Heart right ventricle (tissue), 16 donors: ENCODE measurements at regions not wholly inside any gene's neighbourhood (a gene's known extent, or its start where the extent isn't known, plus 50 kb on each side); places are given as distances from the start of the nearest gene placed in this dataset.
"Not testable (repeated sequence)": the region's sequence is repeated elsewhere in the genome, so short reads cannot be mapped to it uniquely, and the experiment has no call there.

Experiments
- ATAC-seq, 8 donors: fragments of 200-7000 bp; cut with Tn5 transposase; one replicate each; pipeline ENCODE4 v1.9.1; 2020; ENCODE audit warnings: mild to moderate bottlenecking in 8 of 8, moderate library complexity in 8 of 8, moderate number of reproducible peaks in 1 of 8
- DNase-seq, 2 donors: peaks; one replicate each; pipeline ENCODE4 v3.0.0-alpha.2; 2020
- H3K27ac ChIP-seq, 10 donors: fragments of 200-600 bp; sonication (generic) in 2 of 10; one replicate each; pipeline versions ENCODE4 v1.5.0 to v1.8.0; 2020 to 2022; ENCODE audit warnings: mild to moderate bottlenecking in 3 of 10
- H3K27me3 ChIP-seq, 7 donors: fragments of 200-600 bp; one replicate each; pipeline ENCODE4 v1.8.0; 2021 to 2022; ENCODE audit warnings: mild to moderate bottlenecking in 2 of 7
- H3K36me3 ChIP-seq, 9 donors: fragments of 200-600 bp; sonication (generic) in 1 of 9; one replicate each; pipeline versions ENCODE4 v1.5.0 to v1.8.0; 2020 to 2022; ENCODE audit warnings: mild to moderate bottlenecking in 2 of 9
- H3K4me1 ChIP-seq, 9 donors: fragments of 200-600 bp; sonication (generic) in 1 of 9; one replicate each; pipeline versions ENCODE4 v1.5.0 to v1.8.0; 2020 to 2022; ENCODE audit warnings: mild to moderate bottlenecking in 4 of 9
- H3K4me3 ChIP-seq, 10 donors: fragments of 200-600 bp; sonication (generic) in 2 of 10; one replicate each; pipeline versions ENCODE4 v1.5.0 to v1.8.0; 2020 to 2022; ENCODE audit warnings: mild to moderate bottlenecking in 7 of 10, moderate library complexity in 2 of 10
- H3K9me3 ChIP-seq, 11 donors: fragments of 200-600 bp in 10 of 11; sonication (generic) in 2 of 11; one replicate each; pipeline versions ENCODE4 v1.5.0 to v1.8.0; 2013 to 2022; ENCODE audit warnings: mild to moderate bottlenecking in 2 of 11, control low read depth in 1 of 11, moderate library complexity in 1 of 11
- WGBS, 2 donors: extraction: QIAGEN DNeasy Blood & Tissue Kit; methylation state at CpG; one replicate each; pipeline ENCODE4 v1.1.7; 2013; ENCODE audit warnings: inconsistent platforms in 1 of 2; 5-methylcytosine and 5-hydroxymethylcytosine counted together
- intact Hi-C, 10 donors: fragments of 100-400 bp; cut with DNase I; formaldehyde crosslinking; loops; one replicate each; pipeline versions ENCODE4 v1.11.1 to v1.14.2; 2022
- TF ChIP-seq, protein P1 (sequence below), 9 donors: fragments of 200-600 bp; sonication (generic) in 2 of 9; IDR thresholded peaks; one replicate each; pipeline versions ENCODE4 v1.5.0 to v1.8.0; 2021 to 2022; ENCODE audit warnings: antibody characterized with exemption in 9 of 9, mild to moderate bottlenecking in 5 of 9, moderate library complexity in 1 of 9
- donor health status: Arrhythmogenic right ventricular cardiomyopathy.
- donor health status: ischemic (EF 13 %, LVEDD 7.1; RV severe dilation, severe dysfunction).
- donor health status: healthy with polysubstance abuse.
- donor health status: DM: no; HTN: yes; CAD: no.
- donor health status: DM: no; HTN: no; CAD: no.
- donor health status: ischemic (EF 25% LVEDD 6.9; RV normal size, moderate dysfunction).
- donor health status: ischemic (EF 25% LVEDD 5.7; RV mildly dilated, moderate dysfunction).
- donor health status: healthy.
- donor health status: DM: yes; HTN: yes; CAD: no.
- donor health status: Ischemic cardiomyopathy.
- donor health status: ischemic (EF 35%, LVEDD 5.7; RV mildly dilated, moderate dysfunction).
- donor health status: nonischemic (EF 11% LVEDD 7.7; RV severe dilation, severe dysfunction).
- donor health status: DM: yes; HTN: yes; CAD: no.
- donor health status: PGD.
- donor health status: ischemic (EF 29% LVEDD 5.4; RV normal size, mild dysfunction).
- donor health status: nonischemic (EF 23%, LVEDD 6.1; RV moderate dilation, normal function).

DNA sequence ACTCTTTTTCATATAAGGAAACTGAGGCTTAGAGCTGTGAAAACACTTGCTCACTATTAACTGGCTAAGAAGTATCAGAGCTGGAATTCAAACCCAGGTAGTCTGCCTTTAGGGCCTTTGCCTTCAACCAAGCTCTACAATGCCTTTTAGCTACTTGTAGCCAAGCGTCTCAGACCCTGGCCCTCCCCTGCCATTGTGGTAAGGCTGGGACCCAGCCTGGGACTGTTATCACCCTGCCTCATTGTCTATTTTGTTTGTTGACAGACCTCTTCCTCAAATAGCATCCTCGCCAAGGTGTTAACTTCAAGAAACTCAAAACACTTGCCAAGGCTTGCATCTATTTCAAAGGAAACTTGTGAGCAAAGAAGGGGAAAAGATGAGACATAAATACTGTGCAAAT, 76.7 kb upstream of the CD28 start:
- ATAC-seq (no peak), DNase-seq (no peak)
- H3K27ac ChIP-seq, result no peak overlapping the region
- intact Hi-C loops, result loop anchor here in 1 of 10 donors (10.0 kb wide), 1 partner anchor 95 kb away; the partner anchor contains the start of gene RAPH1
- H3K36me3 ChIP-seq, result no peaks in the 10 kb centered on the region
- H3K4me3 ChIP-seq, result no peak overlapping the region
- H3K27me3 ChIP-seq, result no peaks in the 10 kb centered on the region
- TF ChIP-seq, protein P1, sequence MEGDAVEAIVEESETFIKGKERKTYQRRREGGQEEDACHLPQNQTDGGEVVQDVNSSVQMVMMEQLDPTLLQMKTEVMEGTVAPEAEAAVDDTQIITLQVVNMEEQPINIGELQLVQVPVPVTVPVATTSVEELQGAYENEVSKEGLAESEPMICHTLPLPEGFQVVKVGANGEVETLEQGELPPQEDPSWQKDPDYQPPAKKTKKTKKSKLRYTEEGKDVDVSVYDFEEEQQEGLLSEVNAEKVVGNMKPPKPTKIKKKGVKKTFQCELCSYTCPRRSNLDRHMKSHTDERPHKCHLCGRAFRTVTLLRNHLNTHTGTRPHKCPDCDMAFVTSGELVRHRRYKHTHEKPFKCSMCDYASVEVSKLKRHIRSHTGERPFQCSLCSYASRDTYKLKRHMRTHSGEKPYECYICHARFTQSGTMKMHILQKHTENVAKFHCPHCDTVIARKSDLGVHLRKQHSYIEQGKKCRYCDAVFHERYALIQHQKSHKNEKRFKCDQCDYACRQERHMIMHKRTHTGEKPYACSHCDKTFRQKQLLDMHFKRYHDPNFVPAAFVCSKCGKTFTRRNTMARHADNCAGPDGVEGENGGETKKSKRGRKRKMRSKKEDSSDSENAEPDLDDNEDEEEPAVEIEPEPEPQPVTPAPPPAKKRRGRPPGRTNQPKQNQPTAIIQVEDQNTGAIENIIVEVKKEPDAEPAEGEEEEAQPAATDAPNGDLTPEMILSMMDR (IDR thresholded peaks at IDR 0.05), result no peak
- WGBS, 2 donors, result 91 to 96% methylated on average over 2 of the region's 2 CpGs
- no peaks in the 10 kb centered on the region for H3K9me3 ChIP-seq
- H3K4me1 ChIP-seq, result peaks cover 0 to 23% (median 5%) of the 10 kb centered on the region in 9 donors

DNA sequence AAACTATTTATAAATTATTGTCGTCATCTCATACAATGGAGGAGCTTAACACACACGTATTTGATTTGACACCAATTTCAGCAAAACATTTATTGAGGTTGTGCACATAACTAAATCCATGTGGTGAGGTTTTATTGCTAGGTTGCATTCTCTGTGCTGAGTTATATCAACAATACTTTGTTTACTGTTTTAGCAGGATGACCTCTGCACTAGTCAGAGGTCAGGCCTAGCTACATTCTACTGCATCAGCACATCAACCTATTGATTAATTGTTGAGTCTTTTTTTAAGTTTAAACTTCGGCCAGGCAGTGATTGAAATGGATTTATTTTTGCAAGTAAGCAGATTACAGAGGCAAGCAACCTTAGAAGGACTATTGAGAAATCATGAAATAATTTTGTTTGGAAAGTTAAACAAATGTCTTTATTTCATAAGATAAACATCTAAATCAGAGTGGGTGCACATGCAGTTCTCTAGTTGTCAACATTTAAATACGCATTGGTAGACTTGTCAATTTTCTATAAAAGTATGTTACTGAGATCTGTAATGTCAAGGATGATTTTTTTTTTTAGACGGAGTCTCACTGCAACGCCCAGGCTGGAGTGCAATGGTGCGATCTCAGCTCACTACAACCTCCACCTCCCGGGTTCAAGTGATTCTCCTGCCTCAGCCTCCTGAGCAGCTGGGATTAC, 75.2 kb upstream of the CD28 start:
- Histone ChIP-seq H3K27ac (peak overlapping the region in 1 of 10 donors; percentile 29), H3K36me3 (no peaks in the 10 kb centered on the region), H3K27me3 (no peaks in the 10 kb centered on the region), H3K9me3 (no peaks in the 10 kb centered on the region), H3K4me1 (peaks cover 0 to 23% (median 5%) of the 10 kb centered on the region in 9 donors), H3K4me3 (no peak overlapping the region)
- 88 to 92% methylated on average over 8 of the region's 8 CpGs for WGBS, 2 donors
- ATAC-seq, result no peak
- DNase-seq, result no peak
- intact Hi-C loops, result loop anchor here in 1 of 10 donors (10.0 kb wide), 1 partner anchor 96 kb away; the partner anchor contains the start of gene RAPH1
- TF ChIP-seq, protein P1 (IDR thresholded peaks at IDR 0.05), result no peak

DNA sequence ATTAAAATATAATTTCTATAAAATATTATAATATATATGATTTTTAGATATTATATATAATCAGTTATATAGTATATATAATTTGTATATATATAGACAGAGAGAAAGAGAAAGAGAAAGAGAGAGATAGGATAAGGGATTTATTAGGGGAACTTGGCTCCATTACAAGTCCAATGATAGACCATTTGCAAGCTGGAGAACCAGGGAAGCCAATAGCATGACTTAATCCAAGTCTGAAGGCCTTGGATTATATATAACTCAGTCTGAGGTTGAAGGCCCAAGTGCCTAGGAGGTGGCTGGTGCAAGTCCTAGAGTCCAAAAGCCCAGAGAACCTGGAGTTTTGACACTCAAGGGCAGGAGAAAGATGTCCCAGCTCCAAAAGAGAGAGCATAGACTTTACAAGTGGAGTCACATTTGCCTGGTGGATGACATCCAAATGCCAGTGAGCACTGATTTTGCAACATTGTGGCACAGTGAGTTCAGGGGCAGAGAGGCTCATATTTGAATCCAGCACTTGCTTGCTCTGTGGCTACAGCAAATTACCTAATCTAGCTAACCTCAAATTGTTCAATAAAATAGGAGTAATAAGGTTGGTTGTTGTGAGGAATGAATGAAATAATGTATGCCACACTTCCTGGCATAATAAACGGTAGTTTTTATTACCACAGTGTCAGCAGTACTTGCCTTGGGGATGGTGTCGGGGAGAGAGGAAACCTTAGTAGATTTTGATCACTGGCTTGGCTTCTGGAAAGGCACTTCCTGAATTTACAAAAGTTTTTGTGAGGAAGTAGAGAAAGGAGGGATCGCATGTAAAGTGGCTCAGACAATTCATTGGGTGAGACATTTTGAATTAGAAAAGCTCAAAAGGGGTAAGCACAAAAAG, 69.6 kb upstream of the CD28 start:
- H3K27ac ChIP-seq, result peak overlapping the region in 9 of 10 donors; percentile 0 to 76 (median 33)
- ATAC-seq (peak in 6 of 8 donors; percentile 38 to 94 (median 74)), DNase-seq (no peak)
- peaks cover 7 to 23% (median 17%) of the 10 kb centered on the region in 9 donors for H3K4me1 ChIP-seq
- H3K4me3 ChIP-seq, result no peak overlapping the region
- no peaks in the 10 kb centered on the region for H3K36me3 ChIP-seq
- intact Hi-C loops, result loop anchor here in 2 of 10 donors (5.0 to 10.0 kb wide), 2 partner anchors 100 to 102 kb away; partner anchors contain the start of gene RAPH1 (in 2 of the 2)
- H3K27me3 ChIP-seq, result no peaks in the 10 kb centered on the region
- TF ChIP-seq, protein P1 (IDR thresholded peaks at IDR 0.05), result no peak
- WGBS, 2 donors, result 51 to 63% methylated on average over 3 of the region's 3 CpGs
- no peaks in the 10 kb centered on the region for H3K9me3 ChIP-seq

DNA sequence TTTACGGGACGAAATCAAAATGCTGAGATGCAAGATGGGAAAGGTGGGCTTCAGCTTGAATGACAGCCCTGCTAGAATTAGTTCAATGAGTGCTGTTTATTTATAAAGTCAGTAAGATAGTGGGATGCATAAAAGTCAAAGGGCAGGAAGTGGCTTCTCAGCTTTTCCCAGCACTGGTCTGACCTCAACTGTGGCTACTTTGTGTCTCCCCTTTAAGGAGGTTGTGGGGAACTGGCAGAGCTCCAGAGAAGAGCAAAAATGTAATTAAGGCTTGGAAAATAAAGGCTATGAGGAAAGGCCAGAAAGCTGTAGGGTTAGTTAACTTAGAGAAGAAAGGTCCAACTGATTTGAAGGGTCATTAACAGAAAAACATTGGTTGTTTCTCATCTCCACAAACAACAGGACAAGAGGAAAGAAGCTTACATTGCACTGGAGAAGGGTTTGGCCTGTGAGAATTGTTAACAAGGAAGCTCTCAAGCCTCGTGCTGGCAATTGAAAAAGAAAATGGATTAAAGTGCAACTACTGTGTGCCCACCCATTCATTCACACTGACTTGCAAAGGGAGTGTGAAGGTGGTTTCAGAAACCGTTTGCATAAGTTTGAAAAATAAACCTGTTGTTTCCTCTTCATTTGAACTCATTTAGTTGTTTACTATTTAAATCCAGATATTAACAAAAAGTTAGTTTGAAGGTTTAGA, 68.8 kb upstream of the CD28 start:
- TF ChIP-seq, protein P1 (IDR thresholded peaks at IDR 0.05), result no peak
- H3K36me3 ChIP-seq, result no peaks in the 10 kb centered on the region
- 65 to 67% methylated on average over 4 of the region's 4 CpGs for WGBS, 2 donors
- H3K4me3 ChIP-seq, result no peak overlapping the region
- peak overlapping the region in 8 of 10 donors; percentile 0 to 76 (median 42) for H3K27ac ChIP-seq
- no peaks in the 10 kb centered on the region for H3K9me3 ChIP-seq
- intact Hi-C loops, result loop anchor here in 2 of 10 donors (5.0 to 10.0 kb wide), 2 partner anchors 100 to 103 kb away; partner anchors contain the start of gene RAPH1 (in 2 of the 2)
- DNase-seq (no peak), ATAC-seq (peak in 6 of 8 donors; percentile 28 to 73 (median 34))
- H3K4me1 ChIP-seq, result peaks cover 7 to 23% (median 17%) of the 10 kb centered on the region in 9 donors
- no peaks in the 10 kb centered on the region for H3K27me3 ChIP-seq

DNA sequence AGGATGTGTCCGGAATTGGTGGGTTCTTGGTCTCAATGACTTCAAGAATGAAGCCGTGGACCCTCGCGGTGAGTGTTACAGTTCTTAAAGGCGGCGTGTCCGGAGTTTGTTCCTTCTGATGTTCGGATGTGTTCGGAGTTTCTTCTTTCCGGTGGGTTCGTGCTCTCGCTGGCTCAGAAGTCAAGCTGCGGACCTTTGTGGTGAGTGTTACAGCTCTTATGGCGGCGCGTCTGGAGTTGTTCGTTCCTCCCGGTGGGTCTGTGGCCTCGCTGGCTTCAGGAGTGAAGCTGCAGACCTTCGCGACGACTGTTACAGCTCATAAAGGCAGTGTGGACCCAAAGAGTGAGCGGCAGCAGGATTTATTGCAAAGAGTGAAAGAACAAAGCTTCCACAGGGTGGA, 64.6 kb upstream of the CD28 start:
- not testable (repeated sequence) for H3K36me3 ChIP-seq, ATAC-seq, DNase-seq, H3K9me3 ChIP-seq, H3K4me3 ChIP-seq, H3K27me3 ChIP-seq, H3K27ac ChIP-seq
- intact Hi-C loops, result loop anchor here in 2 of 10 donors (10.0 kb wide), 2 partner anchors 107 to 173 kb away; partner anchors contain the start of gene RAPH1 (in 1 of the 2)
- peaks cover 4 to 17% (median 14%) of the 10 kb centered on the region in 9 donors for H3K4me1 ChIP-seq
- 98 to 99% methylated on average over 23 of the region's 23 CpGs for WGBS, 2 donors

DNA sequence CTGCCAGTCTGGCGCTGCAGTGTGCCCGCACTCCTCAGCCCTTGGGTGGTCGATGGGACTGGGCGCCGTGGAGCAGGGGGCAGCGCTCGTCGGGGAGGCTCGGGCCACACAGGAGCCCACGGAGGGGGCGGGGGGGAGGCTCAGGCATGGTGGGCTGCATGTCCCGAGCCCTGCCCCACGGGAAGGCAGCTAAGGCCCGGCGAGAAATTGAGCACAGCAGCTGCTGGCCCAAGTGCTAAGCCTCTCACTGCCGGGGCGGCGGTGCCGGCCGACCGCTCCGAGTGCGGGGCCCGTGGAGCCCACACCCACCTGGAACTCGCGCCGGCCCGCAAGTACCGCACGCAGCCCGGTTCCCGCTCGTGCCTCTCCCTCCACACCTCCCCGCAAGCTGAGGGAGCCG, 63.6 kb upstream of the CD28 start:
- intact Hi-C loops, result loop anchor here in 2 of 10 donors (10.0 kb wide), 2 partner anchors 108 to 172 kb away; partner anchors contain the start of gene RAPH1 (in 1 of the 2)
- not testable (repeated sequence) for H3K36me3 ChIP-seq, H3K27me3 ChIP-seq, ATAC-seq, H3K4me3 ChIP-seq, H3K9me3 ChIP-seq, DNase-seq, H3K4me1 ChIP-seq, H3K27ac ChIP-seq
- 96 to 98% methylated on average over 26 to 35 of the region's 35 CpGs for WGBS, 2 donors
